Keratinocyte (primary cell): ENCODE measurements at regions not wholly inside any gene's neighbourhood (a gene's known extent, or its start where the extent isn't known, plus 50 kb on each side); places are given as distances from the start of the nearest gene placed in this dataset.

Experiments used
- DNase-seq: peaks from one replicate; pipeline ENCODE4 v3.0.0-alpha.2; 2011; ENCODE audit warnings: low read depth, missing footprints, low spot score
- FAIRE-seq: peaks from 2 replicates; lab custom pipeline; 2011; peaks lifted over from hg19 to GRCh38; lab: Jason Lieb, UNC
- H2AFZ ChIP-seq: 2 replicates; pipeline ENCODE4 v1.6.0; 2012; ENCODE audit warnings: low read length, control low read depth, inconsistent platforms; ENCODE audit not compliant: control insufficient read depth
- H3K27ac ChIP-seq: 2 replicates; pipeline ENCODE4 v1.5.1; 2011; ENCODE audit warnings: low read length; ENCODE audit not compliant: control insufficient read depth, insufficient read depth
- H3K27me3 ChIP-seq: 3 replicates; pipeline ENCODE4 v1.6.0; 2011; ENCODE audit warnings: low read length; ENCODE audit not compliant: control insufficient read depth, insufficient read depth; ENCODE audit errors: extremely low read depth
- H3K36me3 ChIP-seq, 2 experiments: 2 replicates in 1 of 2; 3 replicates in 1 of 2; pipeline ENCODE4 v1.5.1; 2011; ENCODE audit warnings: low read length in 2 of 2, mild to moderate bottlenecking in 1 of 2; ENCODE audit not compliant: control insufficient read depth in 2 of 2, insufficient read depth in 2 of 2; ENCODE audit errors: extremely low read depth in 1 of 2
- H3K4me1 ChIP-seq: 3 replicates; pipeline ENCODE4 v1.5.1; 2011; ENCODE audit warnings: low read length; ENCODE audit not compliant: control insufficient read depth, insufficient read depth; ENCODE audit errors: extremely low read depth
- H3K4me2 ChIP-seq: 3 replicates; pipeline ENCODE4 v1.6.0; 2011; ENCODE audit warnings: low read depth, low read length; ENCODE audit not compliant: control insufficient read depth, insufficient read depth; ENCODE audit errors: extremely low read depth
- H3K4me3 ChIP-seq, 3 experiments: fragments of 200-600 bp in 1 of 3; sonication (generic) in 1 of 3; 2 replicates in 2 of 3; 3 replicates in 1 of 3; pipeline ENCODE4 v1.5.1; 2011 to 2016; ENCODE audit warnings: low read length in 3 of 3, mild to moderate bottlenecking in 3 of 3, control low read depth in 2 of 3, inconsistent platforms in 1 of 3, low read depth in 1 of 3, mixed read lengths in 1 of 3, mixed run types in 1 of 3, moderate library complexity in 1 of 3; ENCODE audit not compliant: control insufficient read depth in 2 of 3, insufficient read depth in 2 of 3; ENCODE audit errors: extremely low read depth in 1 of 3
- H3K79me2 ChIP-seq: 2 replicates; pipeline ENCODE4 v1.6.0; 2012; ENCODE audit warnings: low read length; ENCODE audit not compliant: control insufficient read depth, insufficient read depth
- H3K9ac ChIP-seq: 3 replicates; pipeline ENCODE4 v1.6.0; 2011; ENCODE audit warnings: low read length; ENCODE audit not compliant: control insufficient read depth, insufficient read depth; ENCODE audit errors: extremely low read depth
- H3K9me1 ChIP-seq: 3 replicates; pipeline ENCODE4 v1.6.0; 2011; ENCODE audit warnings: low read length; ENCODE audit not compliant: control insufficient read depth, insufficient read depth; ENCODE audit errors: extremely low read depth
- H3K9me3 ChIP-seq: 2 replicates; pipeline ENCODE4 v1.5.1; 2012; ENCODE audit warnings: low read depth, low read length; ENCODE audit not compliant: control insufficient read depth
- H4K20me1 ChIP-seq: 3 replicates; pipeline ENCODE4 v1.6.0; 2011; ENCODE audit warnings: low read length; ENCODE audit not compliant: control insufficient read depth, insufficient read depth; ENCODE audit errors: extremely low read depth
- CTCF ChIP-seq, 3 experiments: IDR thresholded peaks in 1 of 3; conservative IDR thresholded peaks in 1 of 3; optimal IDR thresholded peaks in 1 of 3; 2 replicates in 2 of 3; 3 replicates in 1 of 3; pipeline versions ENCODE3 to v1.5.1; 2011; ENCODE audit warnings: low read length in 3 of 3, mild to moderate bottlenecking in 3 of 3, moderate library complexity in 2 of 3, control low read depth in 1 of 3, inconsistent platforms in 1 of 3; ENCODE audit not compliant: insufficient read depth in 2 of 3; ENCODE audit errors: extremely low read depth in 1 of 3
- EZH2 ChIP-seq: IDR thresholded peaks from one replicate; pipeline ENCODE4 v1.6.1; 2012; ENCODE audit warnings: inconsistent platforms, mild to moderate bottlenecking, low read length, moderate library complexity
- dilution Hi-C: fragments of 300-500 bp; cut with MboI; formaldehyde crosslinking; loops from one replicate; pipeline ENCODE4 v1.7.0; 2020; ENCODE audit warnings: low sequenced_read_pairs; ENCODE audit not compliant: extremely low pct_ligation_motif_present

GRCh38 chr4:178480105-178480504 lies 1037.9 kb upstream of the AGA start:
- no peak for TF ChIP-seq EZH2
- TF ChIP-seq CTCF (optimal IDR thresholded peaks at IDR 0.05 in 1 of 3, IDR thresholded peaks at IDR 0.05 in 1 of 3, conservative IDR thresholded peaks at IDR 0.05 in 1 of 3; ENCODE audit: extremely low read depth in 1 of 3, insufficient read depth in 2 of 3, low read length in 3 of 3) = no peak
- H3K9me3 ChIP-seq = no peaks in the 10 kb centered on the region
- H3K4me2 ChIP-seq = no peak overlapping the region
- H4K20me1 ChIP-seq = no peaks in the 10 kb centered on the region
- H3K4me3 ChIP-seq = no peak overlapping the region
- FAIRE-seq (no peak), DNase-seq (no peak)
- H3K9ac ChIP-seq = no peak overlapping the region
- no peak overlapping the region for H3K27ac ChIP-seq
- no peaks in the 10 kb centered on the region for H3K9me1 ChIP-seq
- H3K4me1 ChIP-seq = no peaks in the 10 kb centered on the region
- no peaks in the 10 kb centered on the region for H3K79me2 ChIP-seq
- H3K36me3 ChIP-seq = no peaks in the 10 kb centered on the region
- H3K27me3 ChIP-seq = no peaks in the 10 kb centered on the region
- dilution Hi-C loops = no loop called here
- no peak overlapping the region for H2AFZ ChIP-seq

- no peak overlapping the region for H3K4me2 ChIP-seq
- dilution Hi-C loops = no loop called here
- H3K9ac ChIP-seq = no peak overlapping the region
- H3K4me1 ChIP-seq = no peaks in the 10 kb centered on the region
- no peaks in the 10 kb centered on the region for H4K20me1 ChIP-seq
- no peak overlapping the region for H3K4me3 ChIP-seq
- TF ChIP-seq CTCF (optimal IDR thresholded peaks at IDR 0.05 in 1 of 3, IDR thresholded peaks at IDR 0.05 in 1 of 3, conservative IDR thresholded peaks at IDR 0.05 in 1 of 3; ENCODE audit: extremely low read depth in 1 of 3, insufficient read depth in 2 of 3, low read length in 3 of 3) (no peak), EZH2 (no peak)
- H3K27me3 ChIP-seq = no peaks in the 10 kb centered on the region
- DNase-seq (no peak), FAIRE-seq (no peak)
- no peak overlapping the region for H3K27ac ChIP-seq
- no peaks in the 10 kb centered on the region for H3K79me2 ChIP-seq
- H3K9me1 ChIP-seq = no peaks in the 10 kb centered on the region
- H2AFZ ChIP-seq = no peak overlapping the region
- no peaks in the 10 kb centered on the region for H3K9me3 ChIP-seq
- no peaks in the 10 kb centered on the region for H3K36me3 ChIP-seq
Observed at GRCh38 chr4:178480881-178481280, 1038.6 kb upstream of the AGA start.
